Tibial nerve (tissue), 3 donors: ENCODE measurements at regions not wholly inside any gene's neighbourhood (a gene's known extent, or its start where the extent isn't known, plus 50 kb on each side); places are given as distances from the start of the nearest gene placed in this dataset.

Experiments
- CTCF ChIP-seq, 5 experiments: fragments of 200-600 bp in 3 of 5; fragments of 450-650 bp in 2 of 5; sonication (generic) in 3 of 5; IDR thresholded peaks; one replicate each; pipeline ENCODE4 v1.5.1; 2016 to 2019; ENCODE audit warnings: antibody characterized with exemption in 5 of 5, mild to moderate bottlenecking in 3 of 5, moderate library complexity in 2 of 5
- POLR2A ChIP-seq, 2 donors: fragments of 450-650 bp; IDR thresholded peaks; one replicate each; pipeline ENCODE4 v1.6.1; 2017; ENCODE audit warnings: antibody characterized with exemption in 2 of 2, mild to moderate bottlenecking in 2 of 2, moderate library complexity in 2 of 2

GRCh38 chr10:121213437-121213836 is 362.3 kb downstream of the WDR11 start:
- TF ChIP-seq CTCF (IDR thresholded peaks at IDR 0.05), result no peak
- TF ChIP-seq POLR2A (IDR thresholded peaks at IDR 0.05), result no peak
